ENCODE measurements at regions not wholly inside any gene's neighbourhood (a gene's known extent, or its start where the extent isn't known, plus 50 kb on each side); places are given as distances from the start of the nearest gene placed in this dataset.
A peak's percentile ranks its signal among the peaks of the same experiment; 100 is the strongest.

DNA sequence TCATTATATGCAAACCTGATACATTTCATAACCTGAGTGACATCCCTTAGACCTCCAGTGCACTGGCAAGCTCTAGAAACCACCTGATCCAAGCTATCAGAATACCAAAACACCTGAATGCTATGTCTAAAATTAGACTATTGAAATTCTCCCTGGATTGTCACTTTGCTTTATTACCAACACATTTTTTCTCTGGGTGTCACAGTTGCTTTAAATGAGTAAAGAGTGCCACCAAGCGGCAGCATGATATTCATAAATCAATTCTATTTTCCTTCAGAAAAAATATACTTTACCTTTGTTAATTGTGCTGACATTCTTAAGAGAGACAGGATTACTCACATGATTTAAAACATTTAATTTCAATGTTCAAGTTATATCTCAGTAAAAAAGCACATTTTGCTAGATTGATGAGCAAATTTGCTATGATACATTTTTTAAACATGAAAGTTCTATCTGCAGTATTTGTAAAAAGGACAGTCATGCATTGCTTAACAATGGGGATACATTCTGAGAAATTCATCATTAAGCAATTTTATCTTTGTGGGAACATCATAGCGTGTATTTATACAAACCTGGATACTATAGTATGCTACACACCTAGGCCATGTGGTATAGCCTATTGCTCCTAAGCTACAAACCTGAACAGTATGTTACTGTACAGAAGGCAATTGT lies 338.4 kb upstream of the SLC39A10 start:
- Histone ChIP-seq H3K4ac (replicated peaks; ENCODE audit: insufficient read length, low read depth, low read length) (no peak overlapping the region), H3K9ac (replicated peaks in 1 of 4; ENCODE audit: extremely low read depth in 1 of 4, low read depth in 3 of 4, low read length in 3 of 4) (no peak overlapping the region), H2BK120ac (replicated peaks; ENCODE audit: low read depth, low read length) (no peak overlapping the region), H3K4me1 (replicated peaks in 1 of 4; ENCODE audit: control insufficient read depth in 3 of 4, insufficient read depth in 4 of 4, low read length in 3 of 4) (no peaks in the 10 kb centered on the region), H2BK5ac (ENCODE audit: low read depth, low read length) (no peak overlapping the region), H3K4me3 (ENCODE audit: extremely low read depth in 1 of 4, insufficient read depth in 2 of 4, low read depth in 3 of 4, low read length in 4 of 4) (no peak overlapping the region), H2BK12ac (ENCODE audit: low read depth, low read length) (no peak overlapping the region), H4K20me1 (replicated peaks in 1 of 2; ENCODE audit: control insufficient read depth in 1 of 2, insufficient read depth in 2 of 2, low read length in 2 of 2) (no peaks in the 10 kb centered on the region), H3K79me1 (ENCODE audit: low read depth, low read length) (no peaks in the 10 kb centered on the region), H3K27ac (ENCODE audit: low read depth, low read length) (no peak overlapping the region), H4K91ac (replicated peaks; ENCODE audit: insufficient read length, low read length) (no peak overlapping the region), H3K14ac (ENCODE audit: insufficient read length) (no peak overlapping the region), H3K9me3 (ENCODE audit: insufficient read depth in 2 of 2, low read depth in 1 of 2, low read length in 1 of 2) (no peaks in the 10 kb centered on the region), H2BK20ac (ENCODE audit: low read length) (no peak overlapping the region), H3K36me3 (ENCODE audit: control insufficient read depth in 2 of 4, insufficient read depth in 4 of 4, low read length in 3 of 4) (no peaks in the 10 kb centered on the region), H3K27me3 (replicated peaks in 1 of 4; ENCODE audit: control insufficient read depth in 3 of 4, extremely low read depth in 1 of 4, insufficient read depth in 3 of 4, low read length in 3 of 4) (no peaks in the 10 kb centered on the region), H4K5ac (ENCODE audit: insufficient read length, low read depth, low read length) (no peak overlapping the region), H3K4me2 (ENCODE audit: insufficient read depth in 1 of 2, low read depth in 2 of 2, low read length in 2 of 2) (no peak overlapping the region), H3K79me2 (ENCODE audit: control insufficient read depth in 1 of 2, insufficient read depth in 2 of 2, low read length in 2 of 2) (no peaks in the 10 kb centered on the region), H4K8ac (ENCODE audit: extremely low read depth, insufficient read depth, low read length) (no peak overlapping the region), H3K23ac (ENCODE audit: insufficient read length) (no peak overlapping the region), H2BK15ac (ENCODE audit: low read length) (no peak overlapping the region), H3K23me2 (ENCODE audit: low read depth, low read length) (no peaks in the 10 kb centered on the region; the same call in 1 of the 2 replicates), H2AFZ (ENCODE audit: low read length) (no peak overlapping the region), H3K56ac (replicated peaks; ENCODE audit: insufficient read length, low read depth, low read length) (no peak overlapping the region), H3K18ac (ENCODE audit: extremely low read depth, low read length) (no peak overlapping the region), H2AK5ac (ENCODE audit: low read depth, low read length) (no peak overlapping the region)
- DNase-seq (ENCODE audit: low read depth in 1 of 2, low spot score in 2 of 2) (no peak), FAIRE-seq (no peak)
- WGBS, 2 experiments (ENCODE audit: extremely low coverage in 1 of 2, insufficient coverage in 1 of 2, insufficient read length in 1 of 2, insufficient replicate concordance in 2 of 2, low coverage in 1 of 2, low lambda C conversion rate in 2 of 2, missing lambda C conversion rate in 1 of 2) = 11% methylated on average over 2 of the region's 2 CpGs; no CpG with 5 or more reads in 1 of the 2 experiments
- ChIA-PET POLR2A (ENCODE audit: partially characterized antibody) (no interaction called here), CTCF (ENCODE audit: partially characterized antibody) (interaction anchor here (0.6 to 2.6 kb wide), 9 partner anchors 11 to 1355 kb away, joined by 3 to 11 read pairs (median 4); no protein-coding TSS in a partner anchor)
- TF ChIP-seq CHD1 (IDR thresholded peaks at IDR 0.05; ENCODE audit: low read depth, low read length) (no peak), RFX5 (IDR thresholded peaks at IDR 0.05; ENCODE audit: borderline replicate concordance, low read depth, low read length) (no peak), RAD21 (IDR thresholded peaks at IDR 0.05 in 1 of 2, conservative IDR thresholded peaks at IDR 0.05 in 1 of 2; ENCODE audit: low read depth in 2 of 2, low read length in 2 of 2) (peak; percentile 82 to 86)
- TF ChIP-seq, protein P1, sequence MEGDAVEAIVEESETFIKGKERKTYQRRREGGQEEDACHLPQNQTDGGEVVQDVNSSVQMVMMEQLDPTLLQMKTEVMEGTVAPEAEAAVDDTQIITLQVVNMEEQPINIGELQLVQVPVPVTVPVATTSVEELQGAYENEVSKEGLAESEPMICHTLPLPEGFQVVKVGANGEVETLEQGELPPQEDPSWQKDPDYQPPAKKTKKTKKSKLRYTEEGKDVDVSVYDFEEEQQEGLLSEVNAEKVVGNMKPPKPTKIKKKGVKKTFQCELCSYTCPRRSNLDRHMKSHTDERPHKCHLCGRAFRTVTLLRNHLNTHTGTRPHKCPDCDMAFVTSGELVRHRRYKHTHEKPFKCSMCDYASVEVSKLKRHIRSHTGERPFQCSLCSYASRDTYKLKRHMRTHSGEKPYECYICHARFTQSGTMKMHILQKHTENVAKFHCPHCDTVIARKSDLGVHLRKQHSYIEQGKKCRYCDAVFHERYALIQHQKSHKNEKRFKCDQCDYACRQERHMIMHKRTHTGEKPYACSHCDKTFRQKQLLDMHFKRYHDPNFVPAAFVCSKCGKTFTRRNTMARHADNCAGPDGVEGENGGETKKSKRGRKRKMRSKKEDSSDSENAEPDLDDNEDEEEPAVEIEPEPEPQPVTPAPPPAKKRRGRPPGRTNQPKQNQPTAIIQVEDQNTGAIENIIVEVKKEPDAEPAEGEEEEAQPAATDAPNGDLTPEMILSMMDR (IDR thresholded peaks at IDR 0.05; ENCODE audit: control extremely low read depth in 1 of 3, insufficient read depth in 1 of 3, low read depth in 1 of 3, low read length in 3 of 3) = peak in 2 of 3 experiments; percentile 30 to 39; a peak in 2 of 4 replicates
